Large intestine (tissue), 3 donors: ENCODE measurements at regions not wholly inside any gene's neighbourhood (a gene's known extent, or its start where the extent isn't known, plus 50 kb on each side); places are given as distances from the start of the nearest gene placed in this dataset.

Source experiments
- DNase-seq, 2 donors: peaks; one replicate each; pipeline versions ENCODE4 v3.0.0 to v3.0.0-alpha.2; 2013
- H3K27ac ChIP-seq: one replicate; pipeline ENCODE4 v1.5.1; 2013; ENCODE audit warnings: low read length
- H3K27me3 ChIP-seq: 2 replicates; pipeline ENCODE4 v1.6.1; 2013; ENCODE audit warnings: low read length; ENCODE audit not compliant: control insufficient read depth, insufficient read depth
- H3K36me3 ChIP-seq: 2 replicates; pipeline ENCODE4 v1.6.1; 2013; ENCODE audit warnings: low read length; ENCODE audit not compliant: control insufficient read depth, insufficient read depth
- H3K4me1 ChIP-seq: one replicate; pipeline ENCODE4 v1.6.1; 2013; ENCODE audit warnings: low read length; ENCODE audit not compliant: control insufficient read depth, insufficient read depth
- H3K4me3 ChIP-seq: one replicate; pipeline ENCODE4 v1.5.1; 2013; ENCODE audit warnings: low read length
- H3K9me3 ChIP-seq: one replicate; pipeline ENCODE4 v1.6.1; 2013; ENCODE audit warnings: mild to moderate bottlenecking, low read depth, low read length, moderate library complexity; ENCODE audit not compliant: control insufficient read depth
- WGBS: methylation state at CpG from one replicate; pipeline ENCODE4 v1.1.5; 2013; ENCODE audit warnings: low lambda C conversion rate; ENCODE audit not compliant: insufficient coverage; 5-methylcytosine and 5-hydroxymethylcytosine counted together

DNA sequence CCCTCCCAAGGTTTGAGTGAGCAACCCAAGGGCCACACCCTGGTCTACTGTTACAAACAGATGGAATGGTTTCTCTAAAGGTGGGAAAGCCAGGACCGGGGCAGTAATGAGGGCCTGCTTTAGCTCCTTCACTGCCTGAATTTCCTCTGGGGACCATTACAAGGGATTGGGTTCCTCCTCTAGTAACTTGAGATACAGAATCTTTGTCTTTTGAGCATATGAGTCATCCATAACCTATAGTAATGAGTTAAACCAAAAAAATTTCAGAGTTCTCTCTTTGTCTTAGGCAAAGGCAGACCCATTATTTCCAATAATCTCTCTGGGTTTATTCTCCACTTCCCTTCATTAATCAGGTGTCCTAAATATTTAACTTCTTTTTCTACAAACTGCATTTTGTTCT is 618.8 kb downstream of the HINT1 start:
- no peak for DNase-seq
- H3K27ac ChIP-seq, result no peak overlapping the region
- WGBS, result no CpG with 5 or more reads among the region's 1 CpG

DNA sequence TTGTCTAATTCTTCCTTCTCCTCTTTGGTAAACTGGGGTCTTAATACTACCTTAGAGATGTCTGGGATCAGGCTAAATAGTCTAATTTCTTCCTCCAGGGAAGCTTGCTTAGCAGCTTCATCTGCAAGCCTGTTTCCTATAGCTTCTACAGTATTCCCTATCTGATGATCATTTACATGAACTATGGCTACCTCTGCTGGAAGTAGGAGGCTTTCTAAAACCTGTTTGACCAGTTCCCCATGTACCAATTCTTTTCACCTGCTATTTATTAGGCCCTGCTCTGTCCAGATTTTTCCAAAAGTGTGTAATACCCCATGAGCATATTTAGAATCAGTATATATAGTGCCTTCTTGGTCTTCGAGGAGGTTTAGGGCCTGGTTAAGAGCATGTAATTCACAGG is 619.8 kb downstream of the HINT1 start:
- Histone ChIP-seq H3K9me3 (no peaks in the 10 kb centered on the region), H3K4me3 (no peak overlapping the region), H3K27me3 (no peaks in the 10 kb centered on the region), H3K36me3 (no peaks in the 10 kb centered on the region), H3K27ac (no peak overlapping the region), H3K4me1 (no peaks in the 10 kb centered on the region)
- WGBS, result no CpG with 5 or more reads among the region's 1 CpG
- DNase-seq, result no peak

More for the DNA sequence above, 618.8 kb downstream of the HINT1 start:
- Histone ChIP-seq H3K4me3 (no peak overlapping the region), H3K9me3 (no peaks in the 10 kb centered on the region), H3K36me3 (no peaks in the 10 kb centered on the region), H3K27me3 (no peaks in the 10 kb centered on the region), H3K4me1 (no peaks in the 10 kb centered on the region)

GRCh38 chr5:130541617-130542221 is 623.3 kb downstream of the HINT1 start:
- no peaks in the 10 kb centered on the region for H3K4me1 ChIP-seq
- 61% methylated on average over 3 of the region's 3 CpGs for WGBS
- no peak for DNase-seq
- no peaks in the 10 kb centered on the region for H3K9me3 ChIP-seq
- H3K4me3 ChIP-seq, result no peak overlapping the region
- no peak overlapping the region for H3K27ac ChIP-seq
- no peaks in the 10 kb centered on the region for H3K27me3 ChIP-seq
- H3K36me3 ChIP-seq, result no peaks in the 10 kb centered on the region

DNA sequence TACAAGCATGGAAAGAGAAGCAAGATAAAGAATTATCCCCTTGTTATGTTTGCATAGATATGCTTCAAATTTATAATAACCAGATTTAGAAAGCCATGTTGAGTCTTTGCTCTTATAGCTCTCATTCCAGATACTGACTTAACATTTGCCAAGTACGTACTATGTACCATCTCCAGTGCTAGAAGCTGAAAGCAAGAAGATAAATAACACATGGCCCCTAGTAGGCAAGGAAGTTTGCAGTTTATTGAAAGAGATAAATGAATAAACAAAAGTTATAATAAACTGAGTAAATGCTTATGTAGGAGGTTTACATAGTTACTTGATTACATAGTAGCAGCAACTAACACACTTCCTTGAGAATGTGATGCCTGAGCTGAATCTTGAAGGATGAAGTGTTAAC is 628.4 kb downstream of the HINT1 start:
- 50% methylated on average over 1 of the region's 1 CpG for WGBS
- DNase-seq, result no peak
- no peak overlapping the region for H3K27ac ChIP-seq
- no peaks in the 10 kb centered on the region for H3K4me1 ChIP-seq
- H3K4me3 ChIP-seq, result no peak overlapping the region
- H3K36me3 ChIP-seq, result no peaks in the 10 kb centered on the region
- H3K9me3 ChIP-seq, result no peaks in the 10 kb centered on the region
- H3K27me3 ChIP-seq, result no peaks in the 10 kb centered on the region

- Histone ChIP-seq H3K4me1 (no peaks in the 10 kb centered on the region), H3K36me3 (no peaks in the 10 kb centered on the region), H3K27ac (no peak overlapping the region), H3K9me3 (no peaks in the 10 kb centered on the region), H3K4me3 (no peak overlapping the region), H3K27me3 (no peaks in the 10 kb centered on the region)
- DNase-seq, result no peak
These were observed 628.5 kb downstream of the CHSY3 start for GRCh38 chr5:130532786-130533185.

- Histone ChIP-seq H3K9me3 (no peaks in the 10 kb centered on the region), H3K27me3 (no peaks in the 10 kb centered on the region)
- 100% methylated on average over 3 of the region's 8 CpGs for WGBS
These were observed 625.5 kb downstream of the CHSY3 start for GRCh38 chr5:130529511-130530485.

DNA sequence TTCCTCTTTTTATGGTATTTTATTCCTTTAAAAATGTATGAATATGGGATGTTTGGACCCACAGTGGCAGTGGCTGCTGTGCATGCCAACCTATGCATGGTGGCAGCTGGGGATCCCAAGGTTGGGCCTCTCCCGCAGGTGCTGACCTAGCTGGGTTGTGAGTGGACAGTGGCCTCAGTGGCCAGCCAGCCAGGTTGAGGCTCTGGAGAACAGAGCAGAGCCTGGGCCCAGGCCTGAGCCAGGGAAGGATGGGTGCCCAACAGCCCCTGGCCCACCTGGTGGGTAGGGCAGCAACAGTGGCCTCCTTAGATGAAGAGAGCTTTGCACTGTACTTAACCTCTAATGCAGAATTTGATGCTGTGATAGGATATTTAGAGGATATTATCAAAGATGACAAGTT is 624.8 kb downstream of the CHSY3 start:
- no peaks in the 10 kb centered on the region for H3K4me1 ChIP-seq
- H3K9me3 ChIP-seq, result no peaks in the 10 kb centered on the region
- no CpG with 5 or more reads among the region's 1 CpG for WGBS
- no peaks in the 10 kb centered on the region for H3K27me3 ChIP-seq
- no peak overlapping the region for H3K27ac ChIP-seq
- H3K36me3 ChIP-seq, result no peaks in the 10 kb centered on the region
- no peak for DNase-seq
- H3K4me3 ChIP-seq, result no peak overlapping the region

More at GRCh38 chr5:130529511-130530485, 625.5 kb downstream of the CHSY3 start:
- DNase-seq, result no peak
- no peaks in the 10 kb centered on the region for H3K4me1 ChIP-seq
- H3K36me3 ChIP-seq, result no peaks in the 10 kb centered on the region
- no peak overlapping the region for H3K27ac ChIP-seq
- H3K4me3 ChIP-seq, result no peak overlapping the region

DNA sequence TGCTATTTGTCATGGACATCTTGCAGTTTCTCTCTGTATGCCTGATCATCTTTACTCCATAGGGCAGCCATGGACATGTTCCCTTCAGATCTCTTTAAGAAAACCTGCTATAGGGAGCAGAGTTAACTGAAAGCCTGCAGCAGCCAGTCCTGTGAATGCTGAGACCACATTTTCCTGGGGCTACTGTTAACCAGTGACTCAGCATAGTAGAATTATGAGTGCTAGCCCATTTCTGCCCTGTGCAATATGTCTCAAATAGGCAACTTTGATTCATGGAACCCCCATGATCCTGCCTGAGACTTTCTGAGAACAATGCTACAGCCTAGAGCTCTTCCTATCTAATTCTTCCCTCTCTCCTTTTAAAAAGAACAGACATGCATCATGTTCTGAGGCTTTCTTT is 624.2 kb downstream of the CHSY3 start:
- H3K27ac ChIP-seq, result no peak overlapping the region
- no peak overlapping the region for H3K4me3 ChIP-seq
- no peaks in the 10 kb centered on the region for H3K4me1 ChIP-seq
- no peak for DNase-seq
- no peaks in the 10 kb centered on the region for H3K27me3 ChIP-seq
- no peaks in the 10 kb centered on the region for H3K9me3 ChIP-seq
- no peaks in the 10 kb centered on the region for H3K36me3 ChIP-seq

DNA sequence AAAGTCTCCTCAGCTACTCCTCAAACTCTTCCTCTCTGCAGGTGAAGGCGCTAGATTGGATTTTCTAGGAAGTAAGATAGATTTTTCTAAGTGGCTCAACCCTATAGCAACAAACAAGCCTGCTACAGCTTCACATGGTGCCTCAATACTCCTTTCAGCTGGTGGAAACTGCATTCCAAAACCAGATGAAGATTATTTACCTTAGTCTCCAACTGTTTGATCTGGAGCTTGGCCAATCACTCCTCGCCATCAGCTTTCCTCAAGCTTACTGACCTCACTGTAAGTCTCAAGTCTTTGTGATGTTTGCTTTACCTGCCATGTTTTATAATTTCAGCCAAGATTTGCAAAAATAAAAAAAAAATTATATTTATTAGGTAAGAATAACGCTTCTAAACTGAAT is 622.4 kb downstream of the CHSY3 start:
- Histone ChIP-seq H3K4me1 (no peaks in the 10 kb centered on the region), H3K27ac (no peak overlapping the region), H3K27me3 (no peaks in the 10 kb centered on the region), H3K4me3 (no peak overlapping the region), H3K9me3 (no peaks in the 10 kb centered on the region), H3K36me3 (no peaks in the 10 kb centered on the region)
- WGBS, result 85% methylated on average over 2 of the region's 3 CpGs
- peak in 1 of 2 donors; percentile 7 for DNase-seq

- WGBS, result no CpG with 5 or more reads among the region's 1 CpG
These were observed 615.9 kb downstream of the CHSY3 start for GRCh38 chr5:130520211-130520610.

More at GRCh38 chr5:130520211-130520610, 615.9 kb downstream of the CHSY3 start:
- H3K27ac ChIP-seq, result no peak overlapping the region
- H3K4me3 ChIP-seq, result no peak overlapping the region
- no peaks in the 10 kb centered on the region for H3K27me3 ChIP-seq
- no peak for DNase-seq
- no peaks in the 10 kb centered on the region for H3K4me1 ChIP-seq
- H3K36me3 ChIP-seq, result no peaks in the 10 kb centered on the region
- no peaks in the 10 kb centered on the region for H3K9me3 ChIP-seq
